ENCODE measurements at regions not wholly inside any gene's neighbourhood (a gene's known extent, or its start where the extent isn't known, plus 50 kb on each side); places are given as distances from the start of the nearest gene placed in this dataset.

GRCh38 chr2:5782103-5782502 is 89.9 kb downstream of the SOX11 start:
- Histone ChIP-seq H3K36me3 (ENCODE audit: low read depth) (no peaks in the 10 kb centered on the region), H3K4me1 (replicated peaks; ENCODE audit: insufficient read depth) (no peaks in the 10 kb centered on the region), H4K20me1 (ENCODE audit: insufficient read depth) (no peaks in the 10 kb centered on the region), H3K79me2 (ENCODE audit: low read depth) (no peaks in the 10 kb centered on the region), H3F3A (ENCODE audit: insufficient read depth, low read depth) (no peaks in the 10 kb centered on the region), H3K4me2 (no peak overlapping the region), H3K27ac (no peak overlapping the region), H2AFZ (no peak overlapping the region), H3K27me3 (ENCODE audit: insufficient read depth, low read depth) (peaks cover 16% of the 10 kb centered on the region; the same call in 1 of the 2 replicates), H3K4me3 (no peak overlapping the region), H3K9me2 (ENCODE audit: insufficient read depth) (no peaks in the 10 kb centered on the region), H3K9me3 (ENCODE audit: insufficient read depth, low read depth) (no peaks in the 10 kb centered on the region)
- TF ChIP-seq EZH2 (IDR thresholded peaks at IDR 0.05; ENCODE audit: low read depth), result no peak
- no peak for TF ChIP-seq CTCF (conservative IDR thresholded peaks at IDR 0.05)
- ChIA-PET CTCF (no interaction called here), POLR2A (ENCODE audit: unreplicated experiment) (no interaction called here)
- BruUV-seq (replicated peaks), result no TSS peak
- intact Hi-C loops (cut with micrococcal nuclease; ENCODE audit: unreplicated experiment), result no loop called here
- DNase-seq, result no peak

GRCh38 chr2:5788447-5788846 is 96.3 kb downstream of the SOX11 start:
- POLR2A ChIA-PET (ENCODE audit: unreplicated experiment), result no interaction called here
- no peak overlapping the region for H2AFZ ChIP-seq
- TF ChIP-seq EZH2 (IDR thresholded peaks at IDR 0.05; ENCODE audit: low read depth) (no peak), CTCF (conservative IDR thresholded peaks at IDR 0.05) (no peak)
- no peaks in the 10 kb centered on the region for H3K4me1 ChIP-seq (replicated peaks; ENCODE audit: insufficient read depth)
- no peak overlapping the region for H3K4me3 ChIP-seq
- no peaks in the 10 kb centered on the region for H3K9me2 ChIP-seq (ENCODE audit: insufficient read depth)
- intact Hi-C loops (cut with micrococcal nuclease; ENCODE audit: unreplicated experiment), result no loop called here
- no peaks in the 10 kb centered on the region for H3F3A ChIP-seq (ENCODE audit: insufficient read depth, low read depth)
- CTCF ChIA-PET, result no interaction called here
- peaks cover 11% of the 10 kb centered on the region; the same call in 1 of the 2 replicates for H3K27me3 ChIP-seq (ENCODE audit: insufficient read depth, low read depth)
- no peak overlapping the region for H3K4me2 ChIP-seq
- H3K36me3 ChIP-seq (ENCODE audit: low read depth), result no peaks in the 10 kb centered on the region
- H3K9me3 ChIP-seq (ENCODE audit: insufficient read depth, low read depth), result no peaks in the 10 kb centered on the region
- DNase-seq, result no peak
- H3K27ac ChIP-seq, result no peak overlapping the region
- no peaks in the 10 kb centered on the region for H4K20me1 ChIP-seq (ENCODE audit: insufficient read depth)
- BruUV-seq (replicated peaks), result no TSS peak
- H3K79me2 ChIP-seq (ENCODE audit: low read depth), result no peaks in the 10 kb centered on the region

- peaks cover 4% of the 10 kb centered on the region for H3K27me3 ChIP-seq (ENCODE audit: insufficient read depth, low read depth)
- no peaks in the 10 kb centered on the region for H3F3A ChIP-seq (ENCODE audit: insufficient read depth, low read depth)
- H3K4me3 ChIP-seq, result no peak overlapping the region
- ChIA-PET POLR2A (ENCODE audit: unreplicated experiment) (no interaction called here), CTCF (no interaction called here)
- intact Hi-C loops (cut with micrococcal nuclease; ENCODE audit: unreplicated experiment), result no loop called here
- no peak overlapping the region for H3K27ac ChIP-seq
- no peak overlapping the region for H3K4me2 ChIP-seq
- no peaks in the 10 kb centered on the region for H4K20me1 ChIP-seq (ENCODE audit: insufficient read depth)
- H3K4me1 ChIP-seq (replicated peaks; ENCODE audit: insufficient read depth), result no peaks in the 10 kb centered on the region
- no peaks in the 10 kb centered on the region for H3K9me3 ChIP-seq (ENCODE audit: insufficient read depth, low read depth)
- no TSS peak for BruUV-seq (replicated peaks)
- no peak overlapping the region for H2AFZ ChIP-seq
- H3K36me3 ChIP-seq (ENCODE audit: low read depth), result no peaks in the 10 kb centered on the region
- no peaks in the 10 kb centered on the region for H3K9me2 ChIP-seq (ENCODE audit: insufficient read depth)
- no peak for DNase-seq
- no peak for TF ChIP-seq EZH2 (IDR thresholded peaks at IDR 0.05; ENCODE audit: low read depth)
- H3K79me2 ChIP-seq (ENCODE audit: low read depth), result no peaks in the 10 kb centered on the region
Observed at GRCh38 chr2:5791371-5791770, 99.2 kb downstream of the SOX11 start.

- Histone ChIP-seq H3K27ac (no peak overlapping the region), H3K9me2 (ENCODE audit: insufficient read depth) (no peaks in the 10 kb centered on the region), H3K79me2 (ENCODE audit: low read depth) (no peaks in the 10 kb centered on the region), H4K20me1 (ENCODE audit: insufficient read depth) (no peaks in the 10 kb centered on the region), H3K27me3 (ENCODE audit: insufficient read depth, low read depth) (no peaks in the 10 kb centered on the region; the same call in 1 of the 2 replicates), H3K9me3 (ENCODE audit: insufficient read depth, low read depth) (no peaks in the 10 kb centered on the region), H3K4me1 (replicated peaks; ENCODE audit: insufficient read depth) (no peaks in the 10 kb centered on the region), H2AFZ (no peak overlapping the region), H3K36me3 (ENCODE audit: low read depth) (no peaks in the 10 kb centered on the region), H3F3A (ENCODE audit: insufficient read depth, low read depth) (no peaks in the 10 kb centered on the region), H3K4me2 (no peak overlapping the region), H3K4me3 (no peak overlapping the region)
- TF ChIP-seq CTCF (conservative IDR thresholded peaks at IDR 0.05), result no peak
- no peak for TF ChIP-seq EZH2 (IDR thresholded peaks at IDR 0.05; ENCODE audit: low read depth)
- ChIA-PET CTCF (no interaction called here), POLR2A (ENCODE audit: unreplicated experiment) (no interaction called here)
- no TSS peak for BruUV-seq (replicated peaks)
- no peak for DNase-seq
- intact Hi-C loops (cut with micrococcal nuclease; ENCODE audit: unreplicated experiment), result no loop called here
Observed at GRCh38 chr2:5794012-5794411, 101.8 kb downstream of the SOX11 start.

All from PC-9 (cell line).